Endothelial cell of umbilical vein (primary cell): ENCODE measurements at regions not wholly inside any gene's neighbourhood (a gene's known extent, or its start where the extent isn't known, plus 50 kb on each side); places are given as distances from the start of the nearest gene placed in this dataset.

Experiments used
- BruUV-seq: library from RNA; stranded (reverse); fragments of 400-500 nt; replicated peaks from 2 replicates; lab custom pipeline; 2021; lab: Mats Ljungman, UMichigan
- CTCF ChIA-PET: fragments of 300-600, 350-600 bp; sonication (Branson Sonifier 250); formaldehyde crosslinking; loops from one replicate; lab custom pipeline; 2021; ENCODE audit warnings: antibody characterized with exemption, inconsistent platforms; lab: Charles Lee
- POLR2A ChIA-PET: fragments of 300-600, 350-600 bp; sonication (Branson Sonifier 250); formaldehyde crosslinking; loops from one replicate; lab custom pipeline; 2021; ENCODE audit warnings: antibody characterized with exemption, inconsistent platforms; lab: Charles Lee
- DNase-seq: peaks from one replicate; pipeline ENCODE4 v3.0.0-alpha.2; 2011; ENCODE audit warnings: low read depth, low spot score
- FAIRE-seq: peaks from 2 replicates; lab custom pipeline; 2011; peaks lifted over from hg19 to GRCh38; lab: Jason Lieb, UNC
- H2AFZ ChIP-seq: 2 replicates; pipeline ENCODE4 v1.6.0; 2012; ENCODE audit warnings: low read depth, low read length, control low read depth, inconsistent platforms
- H3K27ac ChIP-seq: 2 replicates; pipeline ENCODE4 v1.5.1; 2011; ENCODE audit warnings: low read depth, mild to moderate bottlenecking, control low read depth, low read length, moderate library complexity; ENCODE audit not compliant: insufficient read depth
- H3K27me3 ChIP-seq, 2 experiments: 2 replicates each; pipeline versions ENCODE4 v1.6.0 to v1.6.1; 2011; ENCODE audit warnings: low read length in 2 of 2, mixed read lengths in 1 of 2; ENCODE audit not compliant: control insufficient read depth in 2 of 2, insufficient read depth in 2 of 2
- H3K36me3 ChIP-seq, 2 experiments: 2 replicates in 1 of 2; 3 replicates in 1 of 2; pipeline ENCODE4 v1.5.1; 2011; ENCODE audit warnings: low read length in 2 of 2, mild to moderate bottlenecking in 1 of 2, moderate library complexity in 1 of 2; ENCODE audit not compliant: control insufficient read depth in 2 of 2, insufficient read depth in 2 of 2; ENCODE audit errors: extremely low read depth in 1 of 2
- H3K4me1 ChIP-seq: 3 replicates; pipeline ENCODE4 v1.5.1; 2011; ENCODE audit warnings: mild to moderate bottlenecking, low read length; ENCODE audit not compliant: control insufficient read depth, insufficient read depth; ENCODE audit errors: extremely low read depth
- H3K4me2 ChIP-seq: 2 replicates; pipeline ENCODE4 v1.6.1; 2011; ENCODE audit warnings: low read length, control low read depth, mixed read lengths; ENCODE audit not compliant: insufficient read depth
- H3K4me3 ChIP-seq, 3 experiments: fragments of 200-600 bp in 1 of 3; sonication (generic), shearing (Covaris generic) in 1 of 3; replicated peaks in 1 of 3; 2 replicates each; pipeline ENCODE4 v1.5.1; 2011 to 2016; ENCODE audit warnings: control low read depth in 3 of 3, low read length in 3 of 3, mild to moderate bottlenecking in 2 of 3, inconsistent platforms in 1 of 3, low read depth in 1 of 3, moderate library complexity in 1 of 3; ENCODE audit not compliant: insufficient read depth in 1 of 3
- H3K79me2 ChIP-seq: 2 replicates; pipeline ENCODE4 v1.6.0; 2012; ENCODE audit warnings: low read length, inconsistent platforms; ENCODE audit not compliant: control insufficient read depth, insufficient read depth
- H3K9ac ChIP-seq: replicated peaks from 2 replicates; pipeline ENCODE3; 2011; ENCODE audit warnings: low read length, control low read depth; ENCODE audit not compliant: insufficient read depth; ENCODE audit errors: extremely low read depth
- H3K9me1 ChIP-seq: replicated peaks from 3 replicates; pipeline ENCODE4 v1.6.0; 2011; ENCODE audit warnings: mild to moderate bottlenecking, low read length; ENCODE audit not compliant: control insufficient read depth, insufficient read depth; ENCODE audit errors: extremely low read depth
- H3K9me3 ChIP-seq: replicated peaks from 2 replicates; pipeline ENCODE4 v1.5.1; 2012; ENCODE audit warnings: low read length, inconsistent platforms; ENCODE audit not compliant: control insufficient read depth, insufficient read depth
- H4K20me1 ChIP-seq: replicated peaks from 2 replicates; pipeline ENCODE3; 2011; ENCODE audit warnings: mild to moderate bottlenecking, low read length; ENCODE audit not compliant: control insufficient read depth, insufficient read depth; ENCODE audit errors: extremely low read depth
- CTCF ChIP-seq, 2 donors: IDR thresholded peaks; 1 replicate in 1 of 2; 2 replicates in 1 of 2; pipeline ENCODE4 v1.5.1; 2011; ENCODE audit warnings: low read length in 2 of 2, mild to moderate bottlenecking in 2 of 2, moderate library complexity in 2 of 2, control low read depth in 1 of 2, inconsistent platforms in 1 of 2, low read depth in 1 of 2; ENCODE audit not compliant: insufficient read depth in 1 of 2; ENCODE audit errors: extremely low read depth in 1 of 2
- EZH2 ChIP-seq: IDR thresholded peaks from 2 replicates; pipeline ENCODE4 v1.6.1; 2012; ENCODE audit warnings: borderline replicate concordance, low read depth, mild to moderate bottlenecking, moderate library complexity, low read length, inconsistent platforms; ENCODE audit not compliant: severe bottlenecking
- FOS ChIP-seq: IDR thresholded peaks from 2 replicates; pipeline ENCODE4 v1.6.1; 2011; ENCODE audit warnings: mild to moderate bottlenecking, low read length, moderate library complexity, borderline replicate concordance; ENCODE audit not compliant: insufficient read depth
- GATA2 ChIP-seq: IDR thresholded peaks from 2 replicates; pipeline ENCODE4 v1.7.0; 2011; ENCODE audit warnings: low read depth, mild to moderate bottlenecking, moderate library complexity, mixed read lengths, low read length; ENCODE audit not compliant: insufficient read length, insufficient read depth
- JUN ChIP-seq: IDR thresholded peaks from 2 replicates; pipeline ENCODE4 v1.6.1; 2011; ENCODE audit warnings: borderline replicate concordance, low read depth; ENCODE audit not compliant: insufficient read length, insufficient read depth
- MAX ChIP-seq: IDR thresholded peaks from 2 replicates; pipeline ENCODE4 v1.6.1; 2011; ENCODE audit not compliant: insufficient read depth, insufficient read length
- MYC ChIP-seq: IDR thresholded peaks from one replicate; pipeline ENCODE4 v1.6.1; 2011; ENCODE audit warnings: mild to moderate bottlenecking, low read depth, low read length
- POLR2A ChIP-seq: IDR thresholded peaks from 2 replicates; pipeline ENCODE4 v1.6.1; 2012; ENCODE audit warnings: low read depth, mild to moderate bottlenecking, control low read depth, low read length
- POLR2AphosphoS5 ChIP-seq: IDR thresholded peaks from 2 replicates; pipeline ENCODE4 v1.6.1; 2012; ENCODE audit warnings: low read depth, mild to moderate bottlenecking, control low read depth, low read length, moderate library complexity; ENCODE audit not compliant: insufficient read depth
- dilution Hi-C: fragments of 300-500 bp; cut with MboI; formaldehyde crosslinking; loops from one replicate; pipeline ENCODE4 v1.15.0; 2019; ENCODE audit warnings: low sequenced_read_pairs; ENCODE audit not compliant: extremely low pct_ligation_motif_present
- intact Hi-C: fragments of 100-400 bp; cut with micrococcal nuclease; formaldehyde crosslinking; loops from one replicate; pipeline ENCODE4 v1.10.0; 2022

GRCh38 chr21:16569679-16570078 lies 839.9 kb downstream of the USP25 start:
- H3K27ac ChIP-seq: no peak overlapping the region
- no peaks in the 10 kb centered on the region for H3K9me3 ChIP-seq
- intact Hi-C loops: no loop called here
- no peak for DNase-seq
- no peak overlapping the region for H3K9ac ChIP-seq
- H3K4me3 ChIP-seq: no peak overlapping the region
- no peak overlapping the region for H3K4me2 ChIP-seq
- TF ChIP-seq EZH2 (no peak), MYC (no peak), FOS (no peak), POLR2A (no peak), MAX (no peak), CTCF (IDR thresholded peaks at IDR 0.05; ENCODE audit: extremely low read depth in 1 of 2, insufficient read depth in 1 of 2, low read depth in 1 of 2, low read length in 2 of 2) (no peak), GATA2 (no peak), POLR2AphosphoS5 (no peak), JUN (no peak)
- H3K9me1 ChIP-seq: no peaks in the 10 kb centered on the region
- no peak for FAIRE-seq
- H3K36me3 ChIP-seq: no peaks in the 10 kb centered on the region
- ChIA-PET POLR2A (no interaction called here), CTCF (no interaction called here)
- peaks cover 18% of the 10 kb centered on the region for H3K4me1 ChIP-seq
- no TSS peak for BruUV-seq
- no peaks in the 10 kb centered on the region for H4K20me1 ChIP-seq
- no peaks in the 10 kb centered on the region for H3K27me3 ChIP-seq
- no peak overlapping the region for H2AFZ ChIP-seq
- dilution Hi-C loops: no loop called here
- no peaks in the 10 kb centered on the region for H3K79me2 ChIP-seq
